SH-SY5Y (cell line): ENCODE measurements at regions not wholly inside any gene's neighbourhood (a gene's known extent, or its start where the extent isn't known, plus 50 kb on each side); places are given as distances from the start of the nearest gene placed in this dataset.
A peak's percentile ranks its signal among the peaks of the same experiment; 100 is the strongest.

ENCODE experiments used
- GATA2 ChIP-seq: IDR thresholded peaks from 2 replicates; pipeline ENCODE4 v1.6.1; 2011; ENCODE audit warnings: mild to moderate bottlenecking, low read depth, low read length
- GATA3 ChIP-seq: IDR thresholded peaks from 2 replicates; pipeline ENCODE4 v1.6.1; 2011; ENCODE audit warnings: low read depth, mild to moderate bottlenecking, low read length, moderate library complexity

GRCh38 chr6:165186041-165186440 lies 123.4 kb downstream of the C6orf118 start:
- TF ChIP-seq GATA2 (no peak), GATA3 (no peak)

GRCh38 chr6:165184192-165184979 lies 125.0 kb downstream of the C6orf118 start:
- no peak for TF ChIP-seq GATA3
- TF ChIP-seq GATA2 = no peak

- no peak for TF ChIP-seq GATA3
- no peak for TF ChIP-seq GATA2
Observed at GRCh38 chr6:165183496-165184140, 125.8 kb downstream of the C6orf118 start.

DNA sequence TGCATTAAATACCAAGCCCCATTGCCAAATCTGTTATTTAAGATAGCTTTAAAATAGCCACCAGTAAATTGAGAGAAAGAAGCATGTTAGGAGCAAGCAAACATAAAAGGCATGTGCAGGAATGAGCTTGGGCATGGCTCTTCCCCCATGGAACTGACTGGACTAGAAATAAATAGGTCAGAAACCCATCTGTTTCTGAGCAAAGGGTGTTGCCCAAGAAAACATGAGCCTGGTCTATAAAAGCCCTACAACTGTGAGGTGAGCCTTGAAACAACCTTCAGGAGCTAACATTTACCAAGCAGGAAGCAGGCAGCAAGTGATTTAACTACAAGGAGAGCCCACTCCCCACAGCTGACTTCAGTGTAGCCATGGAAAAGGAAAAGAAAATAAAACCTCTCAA lies 126.3 kb downstream of the C6orf118 start:
- TF ChIP-seq GATA2 (no peak), GATA3 (no peak)

DNA sequence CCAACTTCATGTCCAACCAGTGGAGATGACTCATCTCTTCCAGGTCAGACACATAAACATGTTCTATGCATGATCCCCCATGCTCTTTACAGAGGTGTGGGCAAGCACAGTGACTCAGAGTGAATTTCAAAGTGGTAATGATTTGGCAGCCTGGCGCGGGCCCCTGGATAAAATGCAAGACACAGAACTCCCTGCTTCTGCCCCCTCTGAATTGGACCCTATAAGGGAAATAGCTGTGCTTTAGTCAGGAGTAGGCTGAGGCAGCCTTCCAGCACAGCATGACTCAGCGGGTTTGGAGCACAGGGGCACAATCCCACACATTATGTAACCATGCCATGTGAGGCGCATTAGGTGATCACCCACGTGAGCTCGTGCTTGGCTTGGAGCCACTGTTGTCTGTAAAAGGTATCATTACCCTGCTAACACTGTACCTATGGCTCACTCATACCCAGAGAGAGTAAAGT lies 127.4 kb downstream of the C6orf118 start:
- TF ChIP-seq GATA3 (no peak), GATA2 (no peak)

DNA sequence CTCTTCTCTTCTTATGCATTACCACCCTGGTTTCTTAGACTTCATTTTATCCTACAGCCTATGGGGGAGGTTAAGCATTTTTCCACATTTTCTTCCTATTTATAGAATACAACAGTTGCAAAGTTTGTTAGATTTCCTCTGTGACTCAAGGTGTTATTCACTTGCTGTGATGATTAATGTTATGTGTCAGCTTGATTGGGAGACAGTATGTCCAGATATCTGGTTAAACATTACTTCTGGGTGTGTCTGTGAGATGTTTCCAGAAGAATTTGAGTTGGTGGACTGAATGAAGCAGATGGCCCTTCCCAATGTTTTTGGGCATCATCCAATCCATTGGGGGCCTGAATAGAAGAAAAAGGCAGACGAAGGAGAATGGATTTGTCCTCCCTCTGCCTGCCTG lies 131.3 kb downstream of the C6orf118 start:
- TF ChIP-seq GATA2 = no peak

DNA sequence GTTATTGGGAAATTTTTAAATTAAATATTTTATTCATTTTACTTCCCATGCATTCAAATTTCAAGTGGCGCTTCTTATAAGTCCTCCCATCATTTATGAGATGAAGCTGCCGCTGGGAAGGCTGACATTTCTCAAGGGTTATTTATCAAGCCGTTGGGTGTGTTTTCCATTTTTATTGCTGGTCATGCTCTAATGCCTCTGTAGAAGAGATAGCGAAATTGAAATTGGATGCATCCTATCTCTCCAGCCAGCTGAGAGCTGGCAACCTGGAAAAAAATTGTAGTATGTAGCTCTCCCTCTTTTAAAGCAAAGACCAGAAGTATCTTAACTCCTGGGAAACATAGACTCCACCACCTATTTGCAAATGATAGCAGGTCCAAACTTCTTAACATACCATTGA lies 135.9 kb downstream of the C6orf118 start:
- no peak for TF ChIP-seq GATA3
- no peak for TF ChIP-seq GATA2

GRCh38 chr6:165167861-165168260 lies 141.5 kb downstream of the C6orf118 start:
- TF ChIP-seq GATA2 (no peak), GATA3 (no peak)

DNA sequence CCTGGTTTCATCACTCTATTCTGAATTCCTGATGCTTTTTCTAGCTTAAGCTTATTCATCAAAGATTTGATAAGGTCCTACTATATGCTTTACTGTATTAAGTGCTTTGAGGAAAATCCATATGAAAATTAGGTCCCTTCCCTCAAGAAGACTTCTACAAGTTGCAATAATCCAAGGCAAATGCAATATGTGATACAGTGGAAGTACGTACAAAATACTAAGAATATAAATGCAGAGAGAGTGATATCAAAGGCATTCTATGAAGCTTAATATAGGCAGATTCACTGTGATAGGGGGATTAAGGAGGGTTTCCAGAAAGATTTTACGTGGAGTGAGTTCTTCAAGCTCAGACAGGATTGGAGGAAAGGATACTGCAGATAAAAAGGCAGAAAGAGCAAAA lies 142.1 kb downstream of the C6orf118 start:
- TF ChIP-seq GATA2 = no peak
- no peak for TF ChIP-seq GATA3

GRCh38 chr6:165163519-165163918 lies 145.9 kb downstream of the C6orf118 start:
- TF ChIP-seq GATA3 (no peak), GATA2 (no peak)

GRCh38 chr6:165159460-165159859 lies 149.9 kb downstream of the C6orf118 start:
- TF ChIP-seq GATA2 (peak; percentile 81), GATA3 (peak; percentile 44; the same call in 1 of the 2 replicates)

DNA sequence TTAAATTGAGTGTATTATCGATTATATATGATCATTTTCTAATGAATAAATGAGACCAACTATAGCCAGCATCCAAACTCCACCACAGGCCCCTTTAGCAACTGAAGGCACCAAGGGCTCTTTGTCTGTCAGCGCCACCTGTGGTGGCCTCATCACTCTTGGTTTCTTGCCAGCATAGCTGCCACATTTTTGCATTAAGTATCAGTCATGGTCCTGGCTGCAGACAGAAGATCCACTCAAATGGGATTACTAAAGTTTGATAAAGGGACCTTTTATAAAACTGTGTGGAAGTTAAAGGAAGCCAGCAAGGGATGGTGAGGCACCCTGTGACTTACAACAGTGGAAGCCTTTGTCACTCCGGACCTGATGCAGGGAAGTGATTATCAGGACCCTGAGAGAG lies 162.9 kb downstream of the C6orf118 start:
- TF ChIP-seq GATA2 (no peak), GATA3 (no peak)

- TF ChIP-seq GATA3 (no peak), GATA2 (no peak)
Observed at GRCh38 chr6:165135889-165136288, 173.5 kb downstream of the C6orf118 start.

DNA sequence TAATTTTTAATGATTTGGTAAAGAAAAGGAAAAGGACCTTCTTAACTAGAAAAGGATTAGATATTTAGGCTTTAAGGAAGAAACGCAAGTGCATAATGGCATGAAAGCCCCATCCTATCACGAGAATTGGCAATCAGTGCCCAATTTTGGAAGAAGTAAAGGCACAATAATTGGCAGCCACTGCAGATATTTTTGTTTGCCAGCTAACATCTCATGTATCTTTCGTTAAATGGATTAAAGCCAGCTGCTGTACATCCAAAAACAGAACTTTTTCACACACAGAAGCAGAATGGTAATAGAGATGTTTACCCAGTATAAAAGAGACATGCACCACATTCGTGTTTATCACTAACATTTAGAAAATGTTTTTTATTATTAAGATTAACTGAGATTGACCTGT lies 180.3 kb downstream of the C6orf118 start:
- TF ChIP-seq GATA3 (no peak), GATA2 (no peak)

- TF ChIP-seq GATA3 (no peak), GATA2 (no peak)
Observed at GRCh38 chr6:165119231-165120020, 190.0 kb downstream of the C6orf118 start.
